Upper lobe of right lung (tissue), 1 donor: ENCODE measurements at regions not wholly inside any gene's neighbourhood (a gene's known extent, or its start where the extent isn't known, plus 50 kb on each side); places are given as distances from the start of the nearest gene placed in this dataset.

Source experiments
- ATAC-seq: fragments of 200-7000 bp; cut with Tn5 transposase; one replicate; pipeline ENCODE4 v1.9.1; 2020; ENCODE audit warnings: mild to moderate bottlenecking, moderate library complexity
- DNase-seq: peaks from one replicate; pipeline ENCODE4 v3.0.0-alpha.2; 2020
- H3K27ac ChIP-seq: fragments of 200-600 bp; one replicate; pipeline ENCODE4 v1.8.0; 2022
- H3K27me3 ChIP-seq: fragments of 200-600 bp; one replicate; pipeline ENCODE4 v1.8.0; 2022; ENCODE audit warnings: mild to moderate bottlenecking
- H3K36me3 ChIP-seq: fragments of 200-600 bp; one replicate; pipeline ENCODE4 v1.8.0; 2022
- H3K4me1 ChIP-seq: fragments of 200-600 bp; one replicate; pipeline ENCODE4 v1.8.0; 2022
- H3K4me3 ChIP-seq: fragments of 200-600 bp; one replicate; pipeline ENCODE4 v1.8.0; 2022; ENCODE audit warnings: mild to moderate bottlenecking
- H3K9me3 ChIP-seq: fragments of 200-600 bp; one replicate; pipeline ENCODE4 v1.8.0; 2022
- intact Hi-C: fragments of 100-400 bp; cut with DNase I; formaldehyde crosslinking; loops from one replicate; pipeline ENCODE4 v1.11.0; 2022
- TF ChIP-seq, protein P1 (sequence below): fragments of 200-600 bp; IDR thresholded peaks from one replicate; pipeline ENCODE4 v1.8.0; 2022; ENCODE audit warnings: antibody characterized with exemption
- donor health status: DM: no; HTN: yes; CAD: no; lungs with severe emphysema.

DNA sequence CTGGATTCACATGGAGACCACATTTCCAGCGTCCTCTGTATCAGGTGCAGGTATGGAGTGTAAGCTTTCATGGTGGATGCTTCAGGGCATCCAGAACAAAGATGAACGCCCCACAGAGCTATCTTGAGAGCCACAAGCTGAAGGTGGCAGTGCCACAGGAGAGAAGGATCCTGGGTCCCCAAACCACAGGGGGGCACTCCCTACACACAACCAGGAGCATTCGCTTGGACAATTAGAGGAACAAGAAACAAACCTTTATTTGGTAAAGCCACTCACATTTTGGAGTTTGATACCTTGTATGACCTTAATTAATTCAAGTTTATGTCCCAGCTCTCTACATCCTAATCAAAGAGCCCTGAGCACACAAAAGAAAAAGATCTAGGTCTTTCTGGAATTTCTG lies 406.3 kb downstream of the PREX1 start:
- intact Hi-C loops, result no loop called here
- ATAC-seq, result no peak
- peaks cover 4% of the 10 kb centered on the region for H3K27me3 ChIP-seq
- H3K9me3 ChIP-seq, result no peaks in the 10 kb centered on the region
- TF ChIP-seq, protein P1, sequence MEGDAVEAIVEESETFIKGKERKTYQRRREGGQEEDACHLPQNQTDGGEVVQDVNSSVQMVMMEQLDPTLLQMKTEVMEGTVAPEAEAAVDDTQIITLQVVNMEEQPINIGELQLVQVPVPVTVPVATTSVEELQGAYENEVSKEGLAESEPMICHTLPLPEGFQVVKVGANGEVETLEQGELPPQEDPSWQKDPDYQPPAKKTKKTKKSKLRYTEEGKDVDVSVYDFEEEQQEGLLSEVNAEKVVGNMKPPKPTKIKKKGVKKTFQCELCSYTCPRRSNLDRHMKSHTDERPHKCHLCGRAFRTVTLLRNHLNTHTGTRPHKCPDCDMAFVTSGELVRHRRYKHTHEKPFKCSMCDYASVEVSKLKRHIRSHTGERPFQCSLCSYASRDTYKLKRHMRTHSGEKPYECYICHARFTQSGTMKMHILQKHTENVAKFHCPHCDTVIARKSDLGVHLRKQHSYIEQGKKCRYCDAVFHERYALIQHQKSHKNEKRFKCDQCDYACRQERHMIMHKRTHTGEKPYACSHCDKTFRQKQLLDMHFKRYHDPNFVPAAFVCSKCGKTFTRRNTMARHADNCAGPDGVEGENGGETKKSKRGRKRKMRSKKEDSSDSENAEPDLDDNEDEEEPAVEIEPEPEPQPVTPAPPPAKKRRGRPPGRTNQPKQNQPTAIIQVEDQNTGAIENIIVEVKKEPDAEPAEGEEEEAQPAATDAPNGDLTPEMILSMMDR, result no peak
- H3K36me3 ChIP-seq, result no peaks in the 10 kb centered on the region
- H3K4me3 ChIP-seq, result no peak overlapping the region
- H3K27ac ChIP-seq, result no peak overlapping the region
- no peaks in the 10 kb centered on the region for H3K4me1 ChIP-seq
- no peak for DNase-seq

DNA sequence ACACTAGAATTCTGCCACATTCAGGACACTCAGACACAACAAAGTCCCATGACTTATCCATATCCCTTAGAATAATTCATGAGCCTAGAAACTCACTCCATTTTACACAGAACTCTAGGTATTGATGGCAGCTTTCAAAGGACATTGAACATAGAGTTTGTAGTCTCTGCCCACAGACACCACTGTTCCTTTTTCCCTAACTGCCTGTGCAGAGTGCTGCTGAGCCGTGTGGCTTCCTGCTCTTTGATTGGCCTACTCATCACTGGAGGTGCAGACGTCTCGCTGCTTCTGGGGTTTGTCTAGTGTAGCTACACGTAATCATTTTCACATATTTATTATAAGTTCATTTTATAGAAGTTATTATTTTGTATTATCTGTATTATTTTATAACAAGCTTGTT lies 407.6 kb downstream of the PREX1 start:
- Histone ChIP-seq H3K36me3 (no peaks in the 10 kb centered on the region), H3K27me3 (peaks cover 4% of the 10 kb centered on the region), H3K27ac (no peak overlapping the region), H3K9me3 (no peaks in the 10 kb centered on the region), H3K4me1 (no peaks in the 10 kb centered on the region), H3K4me3 (no peak overlapping the region)
- intact Hi-C loops, result no loop called here
- DNase-seq, result no peak
- TF ChIP-seq, protein P1, result no peak
- ATAC-seq, result no peak

DNA sequence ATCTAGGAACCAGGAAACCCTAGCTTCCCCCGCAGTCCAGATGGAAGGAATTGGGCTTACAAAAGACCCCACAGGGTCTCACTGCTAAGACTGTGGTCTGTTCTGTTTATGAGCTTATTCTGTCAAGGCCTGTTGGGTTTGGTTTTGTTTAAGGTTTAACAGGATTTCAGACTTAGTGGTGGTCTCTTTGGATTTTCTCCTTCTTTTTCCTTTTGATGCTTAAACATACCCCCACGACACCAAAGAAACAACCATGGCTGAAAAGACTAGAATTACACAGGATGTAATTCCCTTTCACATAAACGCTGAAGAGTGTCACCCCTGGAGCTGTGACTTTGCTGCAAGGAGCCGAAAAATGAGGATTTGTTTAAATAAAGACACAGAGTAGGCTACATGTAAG lies 408.6 kb downstream of the PREX1 start:
- Histone ChIP-seq H3K4me1 (no peaks in the 10 kb centered on the region), H3K27me3 (peaks cover 4% of the 10 kb centered on the region), H3K9me3 (no peaks in the 10 kb centered on the region), H3K4me3 (no peak overlapping the region), H3K36me3 (no peaks in the 10 kb centered on the region), H3K27ac (no peak overlapping the region)
- TF ChIP-seq, protein P1, result no peak
- intact Hi-C loops, result no loop called here
- DNase-seq (no peak), ATAC-seq (no peak)

DNA sequence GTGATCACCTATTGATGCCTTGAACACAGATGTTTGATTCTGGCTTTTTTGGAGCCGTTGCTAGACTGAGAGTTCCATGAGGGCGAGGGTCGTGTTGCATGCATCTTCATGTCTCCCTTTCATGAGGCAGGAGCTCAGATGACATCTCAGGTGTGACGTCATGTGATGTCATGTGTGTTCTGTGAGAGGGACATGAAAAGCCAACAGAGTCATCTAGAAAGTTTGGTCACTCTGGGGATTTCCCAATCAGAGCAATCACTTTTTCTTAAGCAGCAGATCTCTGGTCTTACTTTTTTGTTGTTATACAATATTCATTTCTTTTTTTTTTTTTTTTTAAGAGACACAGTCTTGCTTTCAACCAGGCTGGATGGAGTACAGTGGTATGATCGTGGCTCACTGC lies 411.8 kb downstream of the PREX1 start:
- TF ChIP-seq, protein P1, result no peak
- H3K4me1 ChIP-seq, result no peaks in the 10 kb centered on the region
- no peaks in the 10 kb centered on the region for H3K27me3 ChIP-seq
- no peak overlapping the region for H3K27ac ChIP-seq
- no peaks in the 10 kb centered on the region for H3K9me3 ChIP-seq
- no peak overlapping the region for H3K4me3 ChIP-seq
- DNase-seq (no peak), ATAC-seq (no peak)
- no peaks in the 10 kb centered on the region for H3K36me3 ChIP-seq
- intact Hi-C loops, result no loop called here

DNA sequence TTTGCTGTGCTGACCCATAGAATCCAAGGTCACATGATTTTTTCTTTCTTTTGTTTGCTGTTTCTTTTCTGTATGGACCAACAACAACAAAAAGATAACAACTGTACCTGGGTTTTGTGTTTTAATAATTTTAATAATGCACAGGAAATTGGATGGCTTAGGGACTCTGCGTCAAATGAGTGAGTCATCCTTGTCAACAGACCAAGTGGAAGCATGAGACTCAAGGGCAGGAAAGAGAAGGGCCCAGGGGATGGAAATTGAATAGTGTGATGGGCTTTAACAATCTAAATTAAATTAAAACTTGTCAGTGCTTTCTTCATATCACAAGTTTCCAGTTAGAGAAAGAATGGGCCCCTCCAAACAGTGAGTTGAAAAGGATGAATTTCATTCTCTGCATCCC lies 413.0 kb downstream of the PREX1 start:
- Histone ChIP-seq H3K9me3 (no peaks in the 10 kb centered on the region), H3K27ac (no peak overlapping the region), H3K27me3 (no peaks in the 10 kb centered on the region), H3K4me1 (no peaks in the 10 kb centered on the region), H3K4me3 (no peak overlapping the region), H3K36me3 (no peaks in the 10 kb centered on the region)
- ATAC-seq (no peak), DNase-seq (no peak)
- intact Hi-C loops, result no loop called here
- TF ChIP-seq, protein P1, result no peak

DNA sequence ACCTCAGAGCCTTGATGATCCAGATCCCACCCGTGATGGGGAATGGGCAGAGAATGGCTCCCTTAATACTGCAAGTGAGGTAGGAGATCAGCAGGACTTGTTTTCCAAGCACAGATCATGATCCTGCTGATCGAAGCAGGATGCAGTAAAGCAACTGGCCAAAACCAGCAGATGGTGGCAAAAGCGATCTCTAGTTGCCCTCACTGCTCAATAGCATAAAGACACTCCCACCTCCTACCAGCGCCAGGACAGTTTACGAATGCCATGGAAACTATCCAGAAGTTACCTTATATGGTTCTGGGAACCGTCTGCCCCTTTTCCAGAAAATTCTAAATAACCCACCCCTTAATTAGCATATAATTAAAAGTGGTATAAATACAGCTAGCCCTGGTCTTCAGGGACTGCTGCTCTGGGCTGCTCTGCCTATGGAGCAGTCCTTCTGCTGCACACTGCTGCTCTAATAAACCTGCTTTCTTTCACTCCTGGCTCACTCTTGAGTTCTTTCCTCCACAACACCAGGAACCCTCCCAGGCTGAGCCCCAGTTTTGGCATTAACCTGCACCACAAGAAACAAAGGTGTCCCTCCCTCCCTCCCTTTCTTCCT lies 415.8 kb downstream of the PREX1 start:
- no peak overlapping the region for H3K27ac ChIP-seq
- no peak for ATAC-seq
- H3K9me3 ChIP-seq, result no peaks in the 10 kb centered on the region
- H3K36me3 ChIP-seq, result no peaks in the 10 kb centered on the region
- no peaks in the 10 kb centered on the region for H3K4me1 ChIP-seq
- intact Hi-C loops, result no loop called here
- no peak for DNase-seq
- TF ChIP-seq, protein P1, result no peak
- H3K27me3 ChIP-seq, result no peaks in the 10 kb centered on the region
- H3K4me3 ChIP-seq, result no peak overlapping the region
